ENCODE measurements at regions not wholly inside any gene's neighbourhood (a gene's known extent, or its start where the extent isn't known, plus 50 kb on each side); places are given as distances from the start of the nearest gene placed in this dataset.

DNA sequence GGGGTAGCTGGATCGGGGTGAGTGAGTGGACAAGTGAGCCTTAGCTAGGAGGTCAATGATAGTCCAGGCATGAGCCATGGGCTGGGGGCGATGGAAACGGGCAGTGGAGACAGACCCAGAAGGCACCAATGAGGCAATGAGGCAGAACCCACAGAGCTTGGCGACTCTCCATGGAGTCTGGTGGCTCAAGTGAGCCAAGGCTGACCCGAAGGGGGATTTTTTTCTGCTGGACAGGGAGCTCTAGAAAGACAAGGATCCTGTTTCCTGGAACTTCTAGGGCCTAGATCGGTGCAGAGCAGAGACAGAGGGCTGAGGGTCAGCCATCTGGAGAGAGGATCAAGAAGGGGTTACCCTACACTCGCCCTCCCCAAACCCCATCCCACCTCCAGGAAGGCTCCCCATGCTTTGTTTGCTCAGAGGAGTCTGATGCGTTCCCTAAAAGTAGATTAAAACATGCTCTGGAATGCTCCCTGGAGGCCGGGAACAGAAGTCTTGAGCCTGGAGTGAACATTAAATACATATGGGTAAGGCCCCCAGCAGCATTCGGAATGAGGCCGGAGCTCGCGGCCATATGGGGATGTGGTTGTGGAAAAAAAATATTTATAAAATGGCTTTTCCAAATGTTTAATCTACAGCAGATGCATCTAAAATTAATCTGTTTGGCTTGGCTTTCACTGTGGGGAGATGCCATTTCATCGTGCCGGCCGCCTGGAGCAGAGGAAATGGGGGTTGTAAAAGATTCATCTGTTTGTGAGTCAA, 237.8 kb upstream of the PMEPA1 start:
- H3K27ac Mint-ChIP-seq = no peak overlapping the region
- CTCF ChIA-PET (ENCODE audit: partially characterized antibody) = no interaction called here
- Histone ChIP-seq H3K27me3 (ENCODE audit: insufficient read depth, low read length) (no peaks in the 10 kb centered on the region), H3K4me3 (ENCODE audit: low read length in 2 of 2) (no peak overlapping the region), H3K36me3 (ENCODE audit: insufficient read depth, low read length) (no peaks in the 10 kb centered on the region), H3K27ac (ENCODE audit: low read depth, low read length) (no peak overlapping the region), H3K9me3 (ENCODE audit: control insufficient read depth in 1 of 2, low read length in 2 of 2) (no peaks in the 10 kb centered on the region), H3K4me1 (ENCODE audit: insufficient read depth, low read length) (no peaks in the 10 kb centered on the region)
- no peak for DNase-seq
- POLR2A ChIA-PET (ENCODE audit: partially characterized antibody) = no interaction called here
- no peak overlapping the region for H3K4me3 Mint-ChIP-seq
- peaks cover 0 to 4% (median 0%) of the 10 kb centered on the region in 8 donors for H3K9me3 Mint-ChIP-seq
- no peaks in the 10 kb centered on the region for H3K36me3 Mint-ChIP-seq
- H3K4me1 Mint-ChIP-seq = peaks cover 0 to 2% (median 0%) of the 10 kb centered on the region in 4 donors
- H3K27me3 Mint-ChIP-seq = peaks cover 4 to 5% of the 10 kb centered on the region in 2 donors
- intact Hi-C loops (cut with micrococcal nuclease) = no loop called here

GRCh38 chr20:57946559-57947315, 236.9 kb upstream of the PMEPA1 start:
- intact Hi-C loops (cut with micrococcal nuclease) = no loop called here
- Histone ChIP-seq H3K36me3 (ENCODE audit: insufficient read depth, low read length) (no peaks in the 10 kb centered on the region), H3K27me3 (ENCODE audit: insufficient read depth, low read length) (no peaks in the 10 kb centered on the region), H3K9me3 (ENCODE audit: control insufficient read depth in 1 of 2, low read length in 2 of 2) (no peaks in the 10 kb centered on the region), H3K27ac (ENCODE audit: low read depth, low read length) (no peak overlapping the region), H3K4me1 (ENCODE audit: insufficient read depth, low read length) (no peaks in the 10 kb centered on the region), H3K4me3 (ENCODE audit: low read length in 2 of 2) (no peak overlapping the region)
- Mint-ChIP-seq H3K36me3 (no peaks in the 10 kb centered on the region), H3K4me1 (peaks cover 0 to 2% (median 0%) of the 10 kb centered on the region in 4 donors), H3K27me3 (peaks cover 4% of the 10 kb centered on the region in 2 donors), H3K27ac (no peak overlapping the region), H3K9me3 (peaks cover 0 to 4% (median 0%) of the 10 kb centered on the region in 8 donors), H3K4me3 (no peak overlapping the region)
- CTCF ChIA-PET (ENCODE audit: partially characterized antibody) = no interaction called here
- POLR2A ChIA-PET (ENCODE audit: partially characterized antibody) = no interaction called here
- DNase-seq = no peak

DNA sequence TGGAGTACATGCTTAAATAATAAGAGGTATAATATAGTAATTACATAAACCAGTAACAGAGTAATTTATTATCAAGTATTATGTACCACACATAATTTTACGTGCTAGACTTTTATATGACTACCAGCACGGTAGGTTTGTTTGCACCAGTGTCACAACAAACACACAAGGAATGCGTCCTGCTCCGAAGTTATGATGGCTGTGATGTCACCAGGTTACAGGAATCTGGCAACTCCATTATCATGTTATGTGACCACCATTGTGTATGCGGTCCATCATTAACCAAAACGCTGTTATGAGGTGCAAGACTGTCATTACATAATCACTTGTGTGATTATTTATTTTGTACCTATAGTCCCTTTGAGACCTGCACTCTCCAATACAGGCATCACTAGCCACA, 235.2 kb upstream of the PMEPA1 start:
- Mint-ChIP-seq H3K36me3 (no peaks in the 10 kb centered on the region), H3K27ac (no peak overlapping the region), H3K27me3 (peaks cover 0 to 4% of the 10 kb centered on the region in 2 donors), H3K4me1 (peaks cover 0 to 2% (median 0%) of the 10 kb centered on the region in 4 donors), H3K4me3 (no peak overlapping the region), H3K9me3 (peaks cover 0 to 3% (median 0%) of the 10 kb centered on the region in 8 donors)
- no peak overlapping the region for H3K4me3 ChIP-seq (ENCODE audit: low read length in 2 of 2)
- intact Hi-C loops (cut with micrococcal nuclease) = no loop called here
- POLR2A ChIA-PET (ENCODE audit: partially characterized antibody) = no interaction called here
- H3K36me3 ChIP-seq (ENCODE audit: insufficient read depth, low read length) = no peaks in the 10 kb centered on the region
- no peak for DNase-seq
- CTCF ChIA-PET (ENCODE audit: partially characterized antibody) = no interaction called here
- no peak overlapping the region for H3K27ac ChIP-seq (ENCODE audit: low read depth, low read length)
- no peaks in the 10 kb centered on the region for H3K27me3 ChIP-seq (ENCODE audit: insufficient read depth, low read length)
- H3K4me1 ChIP-seq (ENCODE audit: insufficient read depth, low read length) = no peaks in the 10 kb centered on the region
- no peaks in the 10 kb centered on the region for H3K9me3 ChIP-seq (ENCODE audit: control insufficient read depth in 1 of 2, low read length in 2 of 2)

GRCh38 chr20:57943950-57944349, 234.1 kb upstream of the PMEPA1 start:
- intact Hi-C loops (cut with micrococcal nuclease) = no loop called here
- H3K4me3 Mint-ChIP-seq = no peak overlapping the region
- POLR2A ChIA-PET (ENCODE audit: partially characterized antibody) = no interaction called here
- H3K27ac Mint-ChIP-seq = no peak overlapping the region
- Histone ChIP-seq H3K9me3 (ENCODE audit: control insufficient read depth in 1 of 2, low read length in 2 of 2) (no peaks in the 10 kb centered on the region), H3K4me3 (ENCODE audit: low read length in 2 of 2) (no peak overlapping the region), H3K27me3 (ENCODE audit: insufficient read depth, low read length) (no peaks in the 10 kb centered on the region), H3K36me3 (ENCODE audit: insufficient read depth, low read length) (no peaks in the 10 kb centered on the region), H3K27ac (ENCODE audit: low read depth, low read length) (no peak overlapping the region), H3K4me1 (ENCODE audit: insufficient read depth, low read length) (no peaks in the 10 kb centered on the region)
- H3K27me3 Mint-ChIP-seq = peaks cover 2 to 5% of the 10 kb centered on the region in 2 donors
- DNase-seq = no peak
- H3K36me3 Mint-ChIP-seq = no peaks in the 10 kb centered on the region
- CTCF ChIA-PET (ENCODE audit: partially characterized antibody) = no interaction called here
- peaks cover 0 to 2% (median 0%) of the 10 kb centered on the region in 8 donors for H3K9me3 Mint-ChIP-seq
- peaks cover 0 to 2% (median 0%) of the 10 kb centered on the region in 4 donors for H3K4me1 Mint-ChIP-seq

DNA sequence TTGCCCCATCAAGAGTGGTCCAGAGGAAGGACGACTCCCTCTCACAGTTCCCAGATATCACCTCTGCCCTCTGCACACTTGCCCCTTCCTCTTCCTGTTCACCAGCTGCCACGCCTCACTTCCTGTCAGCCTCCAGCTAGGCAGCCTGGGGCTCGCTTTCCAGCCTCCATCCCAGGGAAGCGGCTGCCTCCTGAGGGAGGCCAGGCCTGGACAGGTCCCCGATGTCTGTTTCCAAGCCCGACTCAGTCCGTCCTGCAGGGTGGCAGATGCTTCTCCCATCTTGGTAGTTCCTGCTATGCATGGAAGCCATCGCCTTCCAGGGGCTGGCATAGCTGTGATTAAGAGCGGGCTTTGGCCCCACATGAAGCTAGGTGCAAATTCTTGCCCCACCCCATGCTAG, 233.5 kb upstream of the PMEPA1 start:
- H3K27me3 Mint-ChIP-seq = peaks cover 3 to 5% of the 10 kb centered on the region in 2 donors
- DNase-seq = no peak
- H3K4me1 ChIP-seq (ENCODE audit: insufficient read depth, low read length) = no peaks in the 10 kb centered on the region
- no peak overlapping the region for H3K27ac Mint-ChIP-seq
- ChIA-PET POLR2A (ENCODE audit: partially characterized antibody) (no interaction called here), CTCF (ENCODE audit: partially characterized antibody) (no interaction called here)
- peaks cover 0 to 2% (median 0%) of the 10 kb centered on the region in 8 donors for H3K9me3 Mint-ChIP-seq
- no peaks in the 10 kb centered on the region for H3K36me3 Mint-ChIP-seq
- H3K9me3 ChIP-seq (ENCODE audit: control insufficient read depth in 1 of 2, low read length in 2 of 2) = no peaks in the 10 kb centered on the region
- peaks cover 0 to 4% (median under 1%) of the 10 kb centered on the region in 4 donors for H3K4me1 Mint-ChIP-seq
- no peaks in the 10 kb centered on the region for H3K27me3 ChIP-seq (ENCODE audit: insufficient read depth, low read length)
- H3K27ac ChIP-seq (ENCODE audit: low read depth, low read length) = no peak overlapping the region
- intact Hi-C loops (cut with micrococcal nuclease) = no loop called here
- H3K4me3 ChIP-seq (ENCODE audit: low read length in 2 of 2) = no peak overlapping the region
- no peaks in the 10 kb centered on the region for H3K36me3 ChIP-seq (ENCODE audit: insufficient read depth, low read length)
- H3K4me3 Mint-ChIP-seq = no peak overlapping the region

GRCh38 chr20:57941604-57942381, 232.0 kb upstream of the PMEPA1 start:
- no peaks in the 10 kb centered on the region for H3K27me3 ChIP-seq (ENCODE audit: insufficient read depth, low read length)
- POLR2A ChIA-PET (ENCODE audit: partially characterized antibody) = no interaction called here
- no peaks in the 10 kb centered on the region for H3K4me1 ChIP-seq (ENCODE audit: insufficient read depth, low read length)
- H3K27me3 Mint-ChIP-seq = peaks cover 9 to 10% of the 10 kb centered on the region in 2 donors
- no peak overlapping the region for H3K4me3 Mint-ChIP-seq
- peaks cover 0 to 7% (median 5%) of the 10 kb centered on the region in 4 donors for H3K4me1 Mint-ChIP-seq
- no peak overlapping the region for H3K4me3 ChIP-seq (ENCODE audit: low read length in 2 of 2)
- no peak overlapping the region for H3K27ac Mint-ChIP-seq
- H3K36me3 Mint-ChIP-seq = no peaks in the 10 kb centered on the region
- DNase-seq = no peak
- intact Hi-C loops (cut with micrococcal nuclease) = no loop called here
- H3K9me3 Mint-ChIP-seq = no peaks in the 10 kb centered on the region
- no peaks in the 10 kb centered on the region for H3K9me3 ChIP-seq (ENCODE audit: control insufficient read depth in 1 of 2, low read length in 2 of 2)
- no peak overlapping the region for H3K27ac ChIP-seq (ENCODE audit: low read depth, low read length)
- CTCF ChIA-PET (ENCODE audit: partially characterized antibody) = no interaction called here
- H3K36me3 ChIP-seq (ENCODE audit: insufficient read depth, low read length) = no peaks in the 10 kb centered on the region

GRCh38 chr20:57940868-57941522, 231.2 kb upstream of the PMEPA1 start:
- Histone ChIP-seq H3K9me3 (ENCODE audit: control insufficient read depth in 1 of 2, low read length in 2 of 2) (no peaks in the 10 kb centered on the region), H3K27me3 (ENCODE audit: insufficient read depth, low read length) (no peaks in the 10 kb centered on the region), H3K36me3 (ENCODE audit: insufficient read depth, low read length) (no peaks in the 10 kb centered on the region), H3K4me3 (ENCODE audit: low read length in 2 of 2) (no peak overlapping the region), H3K27ac (ENCODE audit: low read depth, low read length) (no peak overlapping the region), H3K4me1 (ENCODE audit: insufficient read depth, low read length) (no peaks in the 10 kb centered on the region)
- DNase-seq = no peak
- peaks cover 9 to 11% of the 10 kb centered on the region in 2 donors for H3K27me3 Mint-ChIP-seq
- no peaks in the 10 kb centered on the region for H3K36me3 Mint-ChIP-seq
- ChIA-PET CTCF (ENCODE audit: partially characterized antibody) (no interaction called here), POLR2A (ENCODE audit: partially characterized antibody) (no interaction called here)
- H3K27ac Mint-ChIP-seq = no peak overlapping the region
- no peak overlapping the region for H3K4me3 Mint-ChIP-seq
- intact Hi-C loops (cut with micrococcal nuclease) = no loop called here
- no peaks in the 10 kb centered on the region for H3K9me3 Mint-ChIP-seq
- H3K4me1 Mint-ChIP-seq = peaks cover 0 to 7% (median 5%) of the 10 kb centered on the region in 4 donors
